Psoas muscle (tissue), 7 donors: ENCODE measurements at regions not wholly inside any gene's neighbourhood (a gene's known extent, or its start where the extent isn't known, plus 50 kb on each side); places are given as distances from the start of the nearest gene placed in this dataset.

Source experiments
- ATAC-seq, 4 donors: fragments of 200-7000 bp; cut with Tn5 transposase; one replicate each; pipeline ENCODE4 v1.9.1; 2020; ENCODE audit warnings: moderate library complexity in 3 of 4, mild to moderate bottlenecking in 2 of 4
- DNase-seq, 2 donors: peaks; one replicate each; pipeline ENCODE4 v3.0.0-alpha.2; 2020
- H3K27ac ChIP-seq: fragments of 200-600 bp; one replicate; pipeline ENCODE4 v1.8.0; 2022
- H3K27me3 ChIP-seq, 3 donors: fragments of 200-600 bp in 1 of 3; one replicate each; pipeline versions ENCODE4 v1.6.1 to v1.8.0; 2013 to 2022; ENCODE audit warnings: low read length in 2 of 3, mild to moderate bottlenecking in 2 of 3, moderate library complexity in 1 of 3; ENCODE audit not compliant: insufficient read depth in 3 of 3
- H3K36me3 ChIP-seq, 2 donors: fragments of 200-600 bp in 1 of 2; one replicate each; pipeline versions ENCODE4 v1.6.1 to v1.8.0; 2013 to 2022; ENCODE audit warnings: low read depth in 1 of 2, mild to moderate bottlenecking in 1 of 2, moderate library complexity in 1 of 2; ENCODE audit not compliant: insufficient read depth in 1 of 2
- H3K4me1 ChIP-seq: fragments of 200-600 bp; one replicate; pipeline ENCODE4 v1.8.0; 2022
- H3K4me3 ChIP-seq: fragments of 200-600 bp; one replicate; pipeline ENCODE4 v1.8.0; 2022; ENCODE audit warnings: mild to moderate bottlenecking
- H3K9me3 ChIP-seq: fragments of 200-600 bp; one replicate; pipeline ENCODE4 v1.8.0; 2022
- CTCF ChIP-seq: fragments of 200-600 bp; IDR thresholded peaks from one replicate; pipeline ENCODE4 v1.8.0; 2022; ENCODE audit warnings: antibody characterized with exemption
- WGBS, 3 donors: extraction: QIAGEN DNeasy Blood & Tissue Kit; methylation state at CpG; one replicate each; pipeline versions ENCODE4 v1.1.6 to v1.1.7; 2013; 5-methylcytosine and 5-hydroxymethylcytosine counted together
- intact Hi-C, 2 donors: fragments of 100-400 bp; cut with DNase I; formaldehyde crosslinking; loops; one replicate each; pipeline versions ENCODE4 v1.11.0 to v1.14.2; 2022
- donor health status: healthy with polysubstance abuse.
- donor health status: DM: no; HTN: no; CAD: no; lungs with moderate emphysema.
- donor health status: Bipolar disorder and iron deficiency.
- donor health status: healthy.
- donor health status: DM: yes; HTN: yes; CAD: no.
- donor health status: DM: no; HTN: no; CAD: no.
- donor health status: DM: yes; HTN: yes; CAD: no.

DNA sequence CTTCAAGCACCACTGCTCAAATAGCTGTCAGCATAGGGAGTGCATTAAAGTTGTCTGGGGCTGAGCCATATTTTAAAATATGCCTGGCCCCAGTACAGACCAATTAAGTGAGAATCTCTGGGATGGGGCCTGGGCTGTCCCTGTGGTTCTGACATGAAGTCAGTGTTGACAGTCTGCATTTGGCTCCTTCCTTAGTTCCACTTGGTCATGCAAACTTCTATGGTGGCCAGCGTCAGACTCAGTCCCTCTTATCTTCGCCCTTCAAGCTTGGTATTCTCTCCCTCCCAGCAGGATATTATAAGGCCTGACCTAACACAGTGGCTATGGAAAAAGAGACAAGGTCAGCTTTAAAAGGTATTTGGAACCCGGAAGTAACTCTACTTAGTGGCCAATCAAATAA lies 177.2 kb downstream of the PMP22 start:
- Histone ChIP-seq H3K9me3 (no peaks in the 10 kb centered on the region), H3K27ac (no peak overlapping the region), H3K4me1 (no peaks in the 10 kb centered on the region), H3K4me3 (no peak overlapping the region), H3K27me3 (peaks cover 0 to 6% (median 3%) of the 10 kb centered on the region in 3 donors), H3K36me3 (no peaks in the 10 kb centered on the region)
- DNase-seq (no peak), ATAC-seq (no peak)
- 73 to 80% (median 74%) methylated on average over 3 of the region's 3 CpGs for WGBS, 3 donors
- no peak for TF ChIP-seq CTCF
- intact Hi-C loops: no loop called here

- Histone ChIP-seq H3K36me3 (no peaks in the 10 kb centered on the region), H3K27me3 (peaks cover 0 to 3% (median 3%) of the 10 kb centered on the region in 3 donors), H3K27ac (no peak overlapping the region), H3K4me3 (no peak overlapping the region), H3K9me3 (no peaks in the 10 kb centered on the region), H3K4me1 (no peaks in the 10 kb centered on the region)
- DNase-seq (no peak), ATAC-seq (no peak)
- WGBS, 3 donors: 47 to 62% (median 58%) methylated on average over 11 of the region's 11 CpGs
- intact Hi-C loops: no loop called here
- TF ChIP-seq CTCF: no peak
Measured at GRCh38 chr17:15086776-15087295, 178.3 kb downstream of the PMP22 start.

GRCh38 chr17:15085890-15086677 lies 179.0 kb downstream of the PMP22 start:
- intact Hi-C loops: no loop called here
- no peak overlapping the region for H3K4me3 ChIP-seq
- H3K36me3 ChIP-seq: no peaks in the 10 kb centered on the region
- H3K9me3 ChIP-seq: no peaks in the 10 kb centered on the region
- no peak for TF ChIP-seq CTCF
- peaks cover 0 to 3% (median 3%) of the 10 kb centered on the region in 3 donors for H3K27me3 ChIP-seq
- no peak overlapping the region for H3K27ac ChIP-seq
- 63 to 70% (median 63%) methylated on average over 6 of the region's 6 CpGs for WGBS, 3 donors
- ATAC-seq (no peak), DNase-seq (no peak)
- no peaks in the 10 kb centered on the region for H3K4me1 ChIP-seq

GRCh38 chr17:15083225-15083624 lies 181.9 kb downstream of the PMP22 start:
- Histone ChIP-seq H3K27me3 (peaks cover 0 to 7% (median 3%) of the 10 kb centered on the region in 3 donors), H3K27ac (no peak overlapping the region), H3K4me1 (no peaks in the 10 kb centered on the region), H3K9me3 (no peaks in the 10 kb centered on the region), H3K4me3 (no peak overlapping the region), H3K36me3 (no peaks in the 10 kb centered on the region)
- DNase-seq: no peak
- 32 to 40% (median 39%) methylated on average over 5 of the region's 5 CpGs for WGBS, 3 donors
- TF ChIP-seq CTCF: no peak
- no peak for ATAC-seq
- intact Hi-C loops: no loop called here
